ENCODE measurements at regions not wholly inside any gene's neighbourhood (a gene's known extent, or its start where the extent isn't known, plus 50 kb on each side); places are given as distances from the start of the nearest gene placed in this dataset.

GRCh38 chr16:82331397-82331796, 161.4 kb upstream of the MPHOSPH6 start:
- TF ChIP-seq, protein P1, sequence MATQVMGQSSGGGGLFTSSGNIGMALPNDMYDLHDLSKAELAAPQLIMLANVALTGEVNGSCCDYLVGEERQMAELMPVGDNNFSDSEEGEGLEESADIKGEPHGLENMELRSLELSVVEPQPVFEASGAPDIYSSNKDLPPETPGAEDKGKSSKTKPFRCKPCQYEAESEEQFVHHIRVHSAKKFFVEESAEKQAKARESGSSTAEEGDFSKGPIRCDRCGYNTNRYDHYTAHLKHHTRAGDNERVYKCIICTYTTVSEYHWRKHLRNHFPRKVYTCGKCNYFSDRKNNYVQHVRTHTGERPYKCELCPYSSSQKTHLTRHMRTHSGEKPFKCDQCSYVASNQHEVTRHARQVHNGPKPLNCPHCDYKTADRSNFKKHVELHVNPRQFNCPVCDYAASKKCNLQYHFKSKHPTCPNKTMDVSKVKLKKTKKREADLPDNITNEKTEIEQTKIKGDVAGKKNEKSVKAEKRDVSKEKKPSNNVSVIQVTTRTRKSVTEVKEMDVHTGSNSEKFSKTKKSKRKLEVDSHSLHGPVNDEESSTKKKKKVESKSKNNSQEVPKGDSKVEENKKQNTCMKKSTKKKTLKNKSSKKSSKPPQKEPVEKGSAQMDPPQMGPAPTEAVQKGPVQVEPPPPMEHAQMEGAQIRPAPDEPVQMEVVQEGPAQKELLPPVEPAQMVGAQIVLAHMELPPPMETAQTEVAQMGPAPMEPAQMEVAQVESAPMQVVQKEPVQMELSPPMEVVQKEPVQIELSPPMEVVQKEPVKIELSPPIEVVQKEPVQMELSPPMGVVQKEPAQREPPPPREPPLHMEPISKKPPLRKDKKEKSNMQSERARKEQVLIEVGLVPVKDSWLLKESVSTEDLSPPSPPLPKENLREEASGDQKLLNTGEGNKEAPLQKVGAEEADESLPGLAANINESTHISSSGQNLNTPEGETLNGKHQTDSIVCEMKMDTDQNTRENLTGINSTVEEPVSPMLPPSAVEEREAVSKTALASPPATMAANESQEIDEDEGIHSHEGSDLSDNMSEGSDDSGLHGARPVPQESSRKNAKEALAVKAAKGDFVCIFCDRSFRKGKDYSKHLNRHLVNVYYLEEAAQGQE (IDR thresholded peaks at IDR 0.05; ENCODE audit: low read depth, low read length), result no peak
- no peak for TF ChIP-seq RXRA (IDR thresholded peaks at IDR 0.05; ENCODE audit: borderline replicate concordance, low read depth)
- no peak for TF ChIP-seq JUND (IDR thresholded peaks at IDR 0.05)
- no peak for TF ChIP-seq SIN3A (IDR thresholded peaks at IDR 0.05; ENCODE audit: borderline replicate concordance, low read depth, low read length)
- TF ChIP-seq GATA2 (CRISPR knock-in tag; IDR thresholded peaks at IDR 0.05), result no peak
- TF ChIP-seq ELF1 (IDR thresholded peaks at IDR 0.05), result no peak
- TF ChIP-seq EP300 (IDR thresholded peaks at IDR 0.05; ENCODE audit: borderline replicate concordance in 1 of 2, low read depth in 1 of 2, low read length in 1 of 2), result no peak
- no peak for TF ChIP-seq MXI1 (IDR thresholded peaks at IDR 0.05; ENCODE audit: low read depth, low read length)
- no peak for TF ChIP-seq NRF1 (IDR thresholded peaks at IDR 0.05; ENCODE audit: low read depth, low read length)
- no peak for TF ChIP-seq NFIC (IDR thresholded peaks at IDR 0.05; ENCODE audit: borderline replicate concordance)
- TF ChIP-seq FOSL2 (IDR thresholded peaks at IDR 0.05; ENCODE audit: borderline replicate concordance, low read depth), result no peak
- TF ChIP-seq POLR2AphosphoS5 (IDR thresholded peaks at IDR 0.05; ENCODE audit: low read depth, low read length), result no peak
- H3F3A ChIP-seq (replicated peaks; ENCODE audit: insufficient read depth), result no peaks in the 10 kb centered on the region

DNA sequence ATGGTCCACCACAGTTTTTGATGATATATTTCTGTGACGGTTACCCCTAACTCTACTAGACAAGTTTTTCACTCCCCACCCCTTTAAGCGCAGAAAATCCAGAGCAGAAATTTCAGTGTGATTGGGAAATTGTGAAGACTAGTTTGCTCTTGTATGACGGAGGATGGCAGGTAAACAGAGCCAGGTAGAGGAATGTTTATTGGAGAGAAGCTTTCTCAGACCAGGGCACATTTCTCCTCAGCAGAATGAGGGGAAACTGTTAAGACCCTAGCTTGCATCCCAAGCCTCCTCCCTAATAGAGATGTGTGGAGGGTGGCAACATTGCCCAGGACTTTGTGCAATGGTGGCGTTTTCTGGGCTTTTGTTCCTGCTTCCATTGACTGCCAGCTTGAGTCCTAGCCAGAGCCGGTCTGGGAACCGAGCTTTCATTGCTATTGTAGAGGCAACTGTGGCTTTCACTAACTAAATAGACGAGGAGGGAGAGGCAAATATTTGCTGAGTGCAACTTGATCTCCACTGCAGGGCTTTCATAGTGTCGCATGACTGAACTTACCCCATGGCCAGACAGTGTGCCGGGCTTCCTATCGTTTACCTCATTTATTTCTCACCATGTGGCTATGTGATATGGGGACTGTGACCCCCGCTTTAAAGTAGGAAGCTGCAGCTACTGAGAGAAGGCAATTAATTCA, 159.6 kb upstream of the MPHOSPH6 start:
- no peaks in the 10 kb centered on the region for H3K9me2 ChIP-seq
- no peaks in the 10 kb centered on the region for H3K9me3 ChIP-seq
- no peak overlapping the region for H2AFZ ChIP-seq (ENCODE audit: low read depth)
- H3F3A ChIP-seq (replicated peaks; ENCODE audit: insufficient read depth), result no peaks in the 10 kb centered on the region
- WGBS (ENCODE audit: low lambda C conversion rate), result 33% methylated on average over 8 of the region's 11 CpGs
- DNase-seq, result no peak
- H3K79me2 ChIP-seq (ENCODE audit: insufficient read depth), result no peaks in the 10 kb centered on the region
- no peaks in the 10 kb centered on the region for H3K27me3 ChIP-seq (ENCODE audit: insufficient read depth)
- TF ChIP-seq, protein P1 (IDR thresholded peaks at IDR 0.05; ENCODE audit: low read depth, low read length), result no peak
- TF ChIP-seq RXRA (IDR thresholded peaks at IDR 0.05; ENCODE audit: borderline replicate concordance, low read depth) (no peak), TCF12 (IDR thresholded peaks at IDR 0.05) (no peak), EZH2phosphoT487 (IDR thresholded peaks at IDR 0.05; ENCODE audit: borderline replicate concordance, low read depth) (no peak), NFIC (IDR thresholded peaks at IDR 0.05; ENCODE audit: borderline replicate concordance) (no peak), GATA2 (CRISPR knock-in tag; IDR thresholded peaks at IDR 0.05) (no peak), MEF2A (IDR thresholded peaks at IDR 0.05; ENCODE audit: borderline replicate concordance, low read depth) (no peak), RCOR1 (IDR thresholded peaks at IDR 0.05; ENCODE audit: low read length) (no peak)
- TF ChIP-seq, protein P2, sequence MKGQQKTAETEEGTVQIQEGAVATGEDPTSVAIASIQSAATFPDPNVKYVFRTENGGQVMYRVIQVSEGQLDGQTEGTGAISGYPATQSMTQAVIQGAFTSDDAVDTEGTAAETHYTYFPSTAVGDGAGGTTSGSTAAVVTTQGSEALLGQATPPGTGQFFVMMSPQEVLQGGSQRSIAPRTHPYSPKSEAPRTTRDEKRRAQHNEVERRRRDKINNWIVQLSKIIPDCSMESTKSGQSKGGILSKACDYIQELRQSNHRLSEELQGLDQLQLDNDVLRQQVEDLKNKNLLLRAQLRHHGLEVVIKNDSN (IDR thresholded peaks at IDR 0.05; ENCODE audit: borderline replicate concordance, low read depth), result no peak
- no peak overlapping the region for H3K4me3 ChIP-seq (ENCODE audit: low read depth in 2 of 2, low read length in 1 of 2)
- POLR2A ChIA-PET, result no interaction called here
- no peak overlapping the region for H3K4me2 ChIP-seq
- H3K36me3 ChIP-seq (replicated peaks in 1 of 2; ENCODE audit: control insufficient read depth in 1 of 2, insufficient read depth in 2 of 2, low read length in 1 of 2), result no peaks in the 10 kb centered on the region
- CTCF ChIA-PET, result interaction anchor here (1.3 kb wide), 1 partner anchor 127 kb away, joined by 3 read pairs; no protein-coding TSS in a partner anchor
- no peak overlapping the region for H3K9ac ChIP-seq
- no peaks in the 10 kb centered on the region for H4K20me1 ChIP-seq (ENCODE audit: insufficient read depth)
- no peaks in the 10 kb centered on the region for H3K4me1 ChIP-seq (ENCODE audit: control insufficient read depth in 1 of 2, insufficient read depth in 2 of 2, low read depth in 1 of 2, low read length in 1 of 2)
- H3K27ac ChIP-seq (ENCODE audit: low read depth in 2 of 2, low read length in 1 of 2), result no peak overlapping the region

More at GRCh38 chr16:82331397-82331796, 161.4 kb upstream of the MPHOSPH6 start:
- H3K36me3 ChIP-seq (replicated peaks in 1 of 2; ENCODE audit: control insufficient read depth in 1 of 2, insufficient read depth in 2 of 2, low read length in 1 of 2), result no peaks in the 10 kb centered on the region
- POLR2A ChIA-PET, result no interaction called here
- no peak for DNase-seq
- no peaks in the 10 kb centered on the region for H3K4me1 ChIP-seq (ENCODE audit: control insufficient read depth in 1 of 2, insufficient read depth in 2 of 2, low read depth in 1 of 2, low read length in 1 of 2)
- CTCF ChIA-PET, result no interaction called here
- H3K4me3 ChIP-seq (ENCODE audit: low read depth in 2 of 2, low read length in 1 of 2), result no peak overlapping the region
- H3K79me2 ChIP-seq (ENCODE audit: insufficient read depth), result no peaks in the 10 kb centered on the region
- no peaks in the 10 kb centered on the region for H3K27me3 ChIP-seq (ENCODE audit: insufficient read depth)
- H4K20me1 ChIP-seq (ENCODE audit: insufficient read depth), result no peaks in the 10 kb centered on the region
- H3K9me2 ChIP-seq, result no peaks in the 10 kb centered on the region
- H3K9me3 ChIP-seq, result no peaks in the 10 kb centered on the region
- H3K9ac ChIP-seq, result no peak overlapping the region
- 17% methylated on average over 3 of the region's 3 CpGs for WGBS (ENCODE audit: low lambda C conversion rate)
- no peak overlapping the region for H3K4me2 ChIP-seq
- no peak overlapping the region for H3K27ac ChIP-seq (ENCODE audit: low read depth in 2 of 2, low read length in 1 of 2)
- no peak overlapping the region for H2AFZ ChIP-seq (ENCODE audit: low read depth)

Data from SK-N-SH (cell line).